ENCODE measurements at regions not wholly inside any gene's neighbourhood (a gene's known extent, or its start where the extent isn't known, plus 50 kb on each side); places are given as distances from the start of the nearest gene placed in this dataset.

DNA sequence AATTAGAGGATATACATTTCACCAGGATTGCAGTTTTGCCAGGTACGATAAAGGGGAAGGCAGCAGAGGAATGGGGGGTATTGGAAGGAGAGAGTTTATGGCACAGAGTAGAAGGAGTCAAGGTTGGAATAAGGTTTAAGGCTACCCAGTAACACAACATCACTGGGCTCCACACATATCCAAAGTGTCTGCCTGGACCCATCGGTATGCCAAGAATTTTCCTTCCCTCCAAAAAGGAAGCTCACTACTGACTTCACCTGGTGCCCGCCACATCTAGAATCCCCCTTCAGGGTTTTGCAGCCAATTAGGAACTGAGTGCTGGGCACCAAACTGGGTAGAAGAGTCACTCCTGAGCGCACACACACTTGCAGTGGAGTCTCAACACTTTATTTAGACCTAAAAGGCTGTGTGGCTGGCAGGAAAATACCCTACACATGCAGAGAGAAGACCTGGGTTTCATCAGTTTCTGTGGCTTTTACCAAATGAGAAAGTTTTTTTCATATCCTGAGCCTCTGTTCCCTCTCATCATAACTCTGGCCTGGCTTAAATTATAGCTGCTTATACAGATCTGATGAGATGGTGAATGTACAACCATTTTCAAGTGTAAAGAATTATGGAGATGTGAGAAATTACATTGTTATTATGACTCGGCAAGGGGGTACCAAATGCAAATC is 190.8 kb upstream of the LPP start:
- H3K79me2 ChIP-seq (ENCODE audit: control insufficient read depth, low read length): peaks cover 36% of the 10 kb centered on the region
- peaks cover 52% of the 10 kb centered on the region for H3F3A ChIP-seq (ENCODE audit: control insufficient read depth, insufficient read depth)
- H3K27ac ChIP-seq (ENCODE audit: low read depth, low read length): peak overlapping the region; percentile 99
- no peak for TF ChIP-seq EZH2phosphoT487 (IDR thresholded peaks at IDR 0.05; ENCODE audit: borderline replicate concordance, low read length)
- TF ChIP-seq, protein P1, sequence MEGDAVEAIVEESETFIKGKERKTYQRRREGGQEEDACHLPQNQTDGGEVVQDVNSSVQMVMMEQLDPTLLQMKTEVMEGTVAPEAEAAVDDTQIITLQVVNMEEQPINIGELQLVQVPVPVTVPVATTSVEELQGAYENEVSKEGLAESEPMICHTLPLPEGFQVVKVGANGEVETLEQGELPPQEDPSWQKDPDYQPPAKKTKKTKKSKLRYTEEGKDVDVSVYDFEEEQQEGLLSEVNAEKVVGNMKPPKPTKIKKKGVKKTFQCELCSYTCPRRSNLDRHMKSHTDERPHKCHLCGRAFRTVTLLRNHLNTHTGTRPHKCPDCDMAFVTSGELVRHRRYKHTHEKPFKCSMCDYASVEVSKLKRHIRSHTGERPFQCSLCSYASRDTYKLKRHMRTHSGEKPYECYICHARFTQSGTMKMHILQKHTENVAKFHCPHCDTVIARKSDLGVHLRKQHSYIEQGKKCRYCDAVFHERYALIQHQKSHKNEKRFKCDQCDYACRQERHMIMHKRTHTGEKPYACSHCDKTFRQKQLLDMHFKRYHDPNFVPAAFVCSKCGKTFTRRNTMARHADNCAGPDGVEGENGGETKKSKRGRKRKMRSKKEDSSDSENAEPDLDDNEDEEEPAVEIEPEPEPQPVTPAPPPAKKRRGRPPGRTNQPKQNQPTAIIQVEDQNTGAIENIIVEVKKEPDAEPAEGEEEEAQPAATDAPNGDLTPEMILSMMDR (IDR thresholded peaks at IDR 0.05; ENCODE audit: low read depth, low read length, poor library complexity, severe bottlenecking): no peak
- H3K9me2 ChIP-seq (replicated peaks; ENCODE audit: control insufficient read depth, low read length): no peaks in the 10 kb centered on the region
- no peaks in the 10 kb centered on the region for H3K27me3 ChIP-seq (ENCODE audit: control insufficient read depth, low read length)
- no peaks in the 10 kb centered on the region for H3K9me3 ChIP-seq (ENCODE audit: control insufficient read depth, insufficient read depth, low read length)
- peak overlapping the region; percentile 84 for H3K4me2 ChIP-seq (ENCODE audit: low read length)
- H3K36me3 ChIP-seq (ENCODE audit: control insufficient read depth, low read length): peaks cover 69% of the 10 kb centered on the region
- H4K20me1 ChIP-seq (ENCODE audit: control insufficient read depth, insufficient read depth, low read depth, low read length): no peaks in the 10 kb centered on the region
- H3K4me3 ChIP-seq (ENCODE audit: low read length): peak overlapping the region; percentile 44
- peaks cover 100% of the 10 kb centered on the region for H3K4me1 ChIP-seq (ENCODE audit: control insufficient read depth, low read length)

GRCh38 chr3:187963677-187964385 is 190.1 kb upstream of the LPP start:
- Histone ChIP-seq H3K4me3 (ENCODE audit: low read length) (peak overlapping the region; percentile 44), H3K4me1 (ENCODE audit: control insufficient read depth, low read length) (peaks cover 100% of the 10 kb centered on the region), H3K79me2 (ENCODE audit: control insufficient read depth, low read length) (peaks cover 36% of the 10 kb centered on the region), H3K27me3 (ENCODE audit: control insufficient read depth, low read length) (no peaks in the 10 kb centered on the region), H3K4me2 (ENCODE audit: low read length) (peak overlapping the region; percentile 84), H3K9me2 (replicated peaks; ENCODE audit: control insufficient read depth, low read length) (no peaks in the 10 kb centered on the region), H3K9me3 (ENCODE audit: control insufficient read depth, insufficient read depth, low read length) (no peaks in the 10 kb centered on the region), H3K27ac (ENCODE audit: low read depth, low read length) (peak overlapping the region; percentile 99), H4K20me1 (ENCODE audit: control insufficient read depth, insufficient read depth, low read depth, low read length) (no peaks in the 10 kb centered on the region), H3F3A (ENCODE audit: control insufficient read depth, insufficient read depth) (peaks cover 56% of the 10 kb centered on the region), H3K36me3 (ENCODE audit: control insufficient read depth, low read length) (peaks cover 75% of the 10 kb centered on the region)
- TF ChIP-seq EZH2phosphoT487 (IDR thresholded peaks at IDR 0.05; ENCODE audit: borderline replicate concordance, low read length): no peak
- TF ChIP-seq, protein P1 (IDR thresholded peaks at IDR 0.05; ENCODE audit: low read depth, low read length, poor library complexity, severe bottlenecking): no peak

GRCh38 chr3:187964760-187965159 is 189.2 kb upstream of the LPP start:
- H3K4me2 ChIP-seq (ENCODE audit: low read length): peak overlapping the region; percentile 84
- H3K36me3 ChIP-seq (ENCODE audit: control insufficient read depth, low read length): peaks cover 72% of the 10 kb centered on the region
- TF ChIP-seq EZH2phosphoT487 (IDR thresholded peaks at IDR 0.05; ENCODE audit: borderline replicate concordance, low read length): no peak
- TF ChIP-seq, protein P1 (IDR thresholded peaks at IDR 0.05; ENCODE audit: low read depth, low read length, poor library complexity, severe bottlenecking): no peak
- no peaks in the 10 kb centered on the region for H3K9me2 ChIP-seq (replicated peaks; ENCODE audit: control insufficient read depth, low read length)
- peaks cover 100% of the 10 kb centered on the region for H3K4me1 ChIP-seq (ENCODE audit: control insufficient read depth, low read length)
- H4K20me1 ChIP-seq (ENCODE audit: control insufficient read depth, insufficient read depth, low read depth, low read length): no peaks in the 10 kb centered on the region
- H3K79me2 ChIP-seq (ENCODE audit: control insufficient read depth, low read length): peaks cover 33% of the 10 kb centered on the region
- H3K27me3 ChIP-seq (ENCODE audit: control insufficient read depth, low read length): no peaks in the 10 kb centered on the region
- peak overlapping the region; percentile 16; the same call in 1 of the 2 replicates for H3K4me3 ChIP-seq (ENCODE audit: low read length)
- peak overlapping the region; percentile 99 for H3K27ac ChIP-seq (ENCODE audit: low read depth, low read length)
- H3F3A ChIP-seq (ENCODE audit: control insufficient read depth, insufficient read depth): peaks cover 60% of the 10 kb centered on the region
- H3K9me3 ChIP-seq (ENCODE audit: control insufficient read depth, insufficient read depth, low read length): no peaks in the 10 kb centered on the region
